Right lobe of liver (tissue), 6 donors: ENCODE measurements at regions not wholly inside any gene's neighbourhood (a gene's known extent, or its start where the extent isn't known, plus 50 kb on each side); places are given as distances from the start of the nearest gene placed in this dataset.

Source experiments
- ATAC-seq, 4 donors: fragments of 200-7000 bp; cut with Tn5 transposase; one replicate each; pipeline ENCODE4 v1.9.1; 2020; ENCODE audit warnings: mild to moderate bottlenecking in 4 of 4, moderate library complexity in 4 of 4
- DNase-seq, 3 donors: peaks; one replicate each; pipeline ENCODE4 v3.0.0-alpha.2; 2020
- H3K27ac ChIP-seq, 3 donors: fragments of 200-600 bp; one replicate each; pipeline ENCODE4 v1.8.0; 2022
- H3K27me3 ChIP-seq, 2 donors: fragments of 200-600 bp; one replicate each; pipeline ENCODE4 v1.8.0; 2022
- H3K36me3 ChIP-seq, 4 donors: fragments of 200-600 bp; sonication (generic) in 1 of 4; one replicate each; pipeline versions ENCODE4 v1.5.1 to v1.8.0; 2017 to 2022; ENCODE audit warnings: control low read depth in 1 of 4
- H3K4me1 ChIP-seq, 4 donors: fragments of 200-600 bp; sonication (generic) in 1 of 4; one replicate each; pipeline versions ENCODE4 v1.5.1 to v1.8.0; 2017 to 2022; ENCODE audit warnings: control low read depth in 1 of 4
- H3K4me3 ChIP-seq, 3 donors: fragments of 200-600 bp; one replicate each; pipeline ENCODE4 v1.8.0; 2022
- H3K9me3 ChIP-seq, 4 donors: fragments of 200-600 bp; sonication (generic) in 1 of 4; one replicate each; pipeline versions ENCODE4 v1.5.1 to v1.8.0; 2017 to 2022; ENCODE audit warnings: control low read depth in 1 of 4
- POLR2A ChIP-seq: fragments of 450-650 bp; IDR thresholded peaks from one replicate; pipeline ENCODE4 v1.6.1; 2017; ENCODE audit warnings: antibody characterized with exemption, mild to moderate bottlenecking
- WGBS: methylation state at CpG from one replicate; pipeline ENCODE4 v1.1.6; 2018; ENCODE audit warnings: low coverage, low lambda C conversion rate; ENCODE audit not compliant: insufficient coverage; ENCODE audit errors: missing lambda C conversion rate; 5-methylcytosine and 5-hydroxymethylcytosine counted together
- intact Hi-C, 2 donors: fragments of 100-400 bp; cut with DNase I; formaldehyde crosslinking; loops; one replicate each; pipeline versions ENCODE4 v1.11.2 to v1.14.1; 2022
- TF ChIP-seq, protein P1 (sequence below), 4 donors: fragments of 200-600 bp in 3 of 4; fragments of 450-650 bp in 1 of 4; IDR thresholded peaks; one replicate each; pipeline versions ENCODE4 v1.5.1 to v1.8.0; 2016 to 2022; ENCODE audit warnings: antibody characterized with exemption in 4 of 4, mild to moderate bottlenecking in 2 of 4
- donor health status: DM: no; HTN: yes; CAD: no.
- donor health status: DM: no; HTN: no; CAD: no.
- donor health status: DM: no; HTN: no; CAD: no.
- donor health status: DM: no; HTN: yes; CAD: no.
- donor health status: DM: no; HTN: yes; CAD: no.

GRCh38 chr5:27594141-27594540 lies 555.8 kb upstream of the CDH9 start:
- intact Hi-C loops = no loop called here

DNA sequence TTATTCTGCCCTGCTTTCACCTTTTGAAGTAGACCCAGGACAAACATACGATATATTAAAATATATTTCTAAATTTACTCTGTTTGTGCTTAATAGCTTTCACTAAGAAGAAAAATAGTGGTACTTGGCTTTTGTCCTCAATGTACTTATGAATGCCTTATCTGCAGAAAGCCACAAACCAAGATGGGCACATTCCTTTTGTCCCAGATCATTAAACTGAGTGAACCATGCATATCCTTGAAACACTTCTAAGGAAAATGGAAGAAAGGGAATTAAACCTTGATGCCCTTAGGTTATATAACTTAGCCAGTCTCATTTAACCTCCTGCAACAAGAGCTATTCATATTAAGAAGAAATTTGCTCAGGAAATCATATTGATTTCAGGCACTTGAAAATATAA lies 553.8 kb upstream of the CDH9 start:
- no peak for DNase-seq
- H3K4me1 ChIP-seq = no peaks in the 10 kb centered on the region
- no peak for TF ChIP-seq POLR2A
- TF ChIP-seq, protein P1, sequence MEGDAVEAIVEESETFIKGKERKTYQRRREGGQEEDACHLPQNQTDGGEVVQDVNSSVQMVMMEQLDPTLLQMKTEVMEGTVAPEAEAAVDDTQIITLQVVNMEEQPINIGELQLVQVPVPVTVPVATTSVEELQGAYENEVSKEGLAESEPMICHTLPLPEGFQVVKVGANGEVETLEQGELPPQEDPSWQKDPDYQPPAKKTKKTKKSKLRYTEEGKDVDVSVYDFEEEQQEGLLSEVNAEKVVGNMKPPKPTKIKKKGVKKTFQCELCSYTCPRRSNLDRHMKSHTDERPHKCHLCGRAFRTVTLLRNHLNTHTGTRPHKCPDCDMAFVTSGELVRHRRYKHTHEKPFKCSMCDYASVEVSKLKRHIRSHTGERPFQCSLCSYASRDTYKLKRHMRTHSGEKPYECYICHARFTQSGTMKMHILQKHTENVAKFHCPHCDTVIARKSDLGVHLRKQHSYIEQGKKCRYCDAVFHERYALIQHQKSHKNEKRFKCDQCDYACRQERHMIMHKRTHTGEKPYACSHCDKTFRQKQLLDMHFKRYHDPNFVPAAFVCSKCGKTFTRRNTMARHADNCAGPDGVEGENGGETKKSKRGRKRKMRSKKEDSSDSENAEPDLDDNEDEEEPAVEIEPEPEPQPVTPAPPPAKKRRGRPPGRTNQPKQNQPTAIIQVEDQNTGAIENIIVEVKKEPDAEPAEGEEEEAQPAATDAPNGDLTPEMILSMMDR (IDR thresholded peaks at IDR 0.05) = no peak
- WGBS = 33% methylated on average over 1 of the region's 1 CpG
- ATAC-seq = no peak
- no peaks in the 10 kb centered on the region for H3K27me3 ChIP-seq
- H3K36me3 ChIP-seq = no peaks in the 10 kb centered on the region
- H3K9me3 ChIP-seq = no peaks in the 10 kb centered on the region
- H3K4me3 ChIP-seq = no peak overlapping the region
- H3K27ac ChIP-seq = no peak overlapping the region
- intact Hi-C loops = no loop called here

More at GRCh38 chr5:27594141-27594540, 555.8 kb upstream of the CDH9 start:
- no peak for DNase-seq
- no peaks in the 10 kb centered on the region for H3K27me3 ChIP-seq
- H3K4me3 ChIP-seq = no peak overlapping the region
- H3K4me1 ChIP-seq = no peaks in the 10 kb centered on the region
- H3K36me3 ChIP-seq = no peaks in the 10 kb centered on the region
- TF ChIP-seq, protein P1 (IDR thresholded peaks at IDR 0.05) = no peak
- TF ChIP-seq POLR2A = no peak
- no peak overlapping the region for H3K27ac ChIP-seq
- H3K9me3 ChIP-seq = no peaks in the 10 kb centered on the region
- no peak for ATAC-seq
- WGBS = 59% methylated on average over 2 of the region's 2 CpGs

GRCh38 chr5:27590503-27590902 lies 552.1 kb upstream of the CDH9 start:
- DNase-seq (peak in 1 of 3 donors; percentile 10), ATAC-seq (peak in 1 of 4 donors; percentile 38)
- H3K36me3 ChIP-seq = no peaks in the 10 kb centered on the region
- no peaks in the 10 kb centered on the region for H3K4me1 ChIP-seq
- H3K4me3 ChIP-seq = no peak overlapping the region
- intact Hi-C loops = no loop called here
- TF ChIP-seq, protein P1 (IDR thresholded peaks at IDR 0.05) = no peak
- no peak for TF ChIP-seq POLR2A
- no peaks in the 10 kb centered on the region for H3K9me3 ChIP-seq
- H3K27me3 ChIP-seq = no peaks in the 10 kb centered on the region
- no CpG with 5 or more reads among the region's 6 CpGs for WGBS
- no peak overlapping the region for H3K27ac ChIP-seq

DNA sequence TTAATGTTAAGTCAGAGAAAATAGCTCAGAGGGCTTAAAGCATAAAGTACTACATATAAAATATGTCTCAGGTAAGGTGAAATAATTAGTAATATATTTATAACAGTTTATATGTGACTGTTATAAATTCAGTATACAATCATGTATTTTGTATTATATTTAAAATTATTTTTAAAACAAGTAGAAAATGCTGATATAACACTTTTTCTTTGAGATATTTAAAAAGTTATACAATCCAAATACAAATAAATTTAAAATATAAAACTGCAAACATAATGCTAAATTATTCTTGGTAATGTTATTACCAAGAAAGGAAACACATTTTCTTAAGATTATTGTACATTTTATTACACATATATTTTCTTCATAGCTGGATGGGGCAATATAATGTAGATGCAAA lies 539.9 kb upstream of the CDH9 start:
- H3K4me1 ChIP-seq = no peaks in the 10 kb centered on the region
- H3K27ac ChIP-seq = no peak overlapping the region
- intact Hi-C loops = no loop called here
- H3K9me3 ChIP-seq = no peaks in the 10 kb centered on the region
- no peaks in the 10 kb centered on the region for H3K36me3 ChIP-seq
- ATAC-seq (no peak), DNase-seq (no peak)
- no peak overlapping the region for H3K4me3 ChIP-seq
- no peaks in the 10 kb centered on the region for H3K27me3 ChIP-seq
- no peak for TF ChIP-seq POLR2A
- TF ChIP-seq, protein P1 (IDR thresholded peaks at IDR 0.05) = no peak

GRCh38 chr5:27571681-27572080 lies 533.3 kb upstream of the CDH9 start:
- Histone ChIP-seq H3K27me3 (no peaks in the 10 kb centered on the region), H3K36me3 (no peaks in the 10 kb centered on the region), H3K4me1 (no peaks in the 10 kb centered on the region), H3K27ac (no peak overlapping the region), H3K9me3 (no peaks in the 10 kb centered on the region), H3K4me3 (no peak overlapping the region)
- no peak for DNase-seq
- intact Hi-C loops = no loop called here
- WGBS = 51% methylated on average over 3 of the region's 4 CpGs
- no peak for ATAC-seq
- no peak for TF ChIP-seq POLR2A
- TF ChIP-seq, protein P1 (IDR thresholded peaks at IDR 0.05) = no peak
